ENCODE measurements at regions not wholly inside any gene's neighbourhood (a gene's known extent, or its start where the extent isn't known, plus 50 kb on each side); places are given as distances from the start of the nearest gene placed in this dataset.

DNA sequence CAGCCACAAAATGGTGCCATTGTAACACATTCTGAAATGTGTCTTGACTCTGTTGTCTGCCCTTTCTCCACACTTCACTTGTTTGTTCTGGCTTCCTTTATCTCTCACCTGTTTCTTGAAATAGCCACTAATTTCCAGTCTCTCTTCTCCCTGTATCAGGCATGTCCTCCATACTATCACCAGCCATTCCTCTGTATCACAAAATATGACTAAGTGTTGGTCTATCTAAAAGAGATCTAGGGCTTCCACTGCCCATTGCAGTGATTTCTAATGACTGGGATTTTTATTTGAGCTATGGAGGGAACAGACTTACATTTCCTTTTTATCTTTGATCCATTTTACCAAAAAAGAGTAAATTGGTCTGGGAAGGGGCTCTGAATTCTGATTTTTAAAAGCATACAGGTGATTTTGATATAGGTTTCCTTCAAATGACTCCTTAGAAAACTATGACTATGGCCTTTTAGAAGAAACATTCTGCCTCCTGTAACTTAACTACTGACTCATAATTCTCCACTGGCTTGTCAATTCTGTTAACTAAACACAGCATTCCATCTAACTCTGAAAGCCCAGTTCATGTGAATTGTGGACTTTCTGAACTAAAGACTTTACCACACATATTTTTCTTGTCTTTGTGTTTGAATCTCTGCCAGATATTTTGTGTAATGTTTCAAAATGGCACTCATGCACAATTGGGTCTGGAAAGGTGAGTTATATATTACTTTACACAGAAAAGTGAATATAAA, 1121.4 kb downstream of the XPNPEP1 start:
- TF ChIP-seq EZH2 (IDR thresholded peaks at IDR 0.05; ENCODE audit: insufficient read depth, poor library complexity, severe bottlenecking) (no peak), EZH2phosphoT487 (IDR thresholded peaks at IDR 0.05; ENCODE audit: insufficient read depth, low read depth) (no peak)

Measured in GM23248 (cell line).